Stomach (tissue), 8 donors: ENCODE measurements at regions not wholly inside any gene's neighbourhood (a gene's known extent, or its start where the extent isn't known, plus 50 kb on each side); places are given as distances from the start of the nearest gene placed in this dataset.
A peak's percentile ranks its signal among the peaks of the same experiment; 100 is the strongest.

Source experiments
- DNase-seq, 2 donors: peaks; one replicate each; pipeline versions ENCODE4 v3.0.0 to v3.0.0-alpha.2; 2013 to 2019
- H3K27ac ChIP-seq, 5 donors: fragments of 200-600 bp in 4 of 5; sonication (generic) in 4 of 5; one replicate each; pipeline ENCODE4 v1.5.1; 2013 to 2019; ENCODE audit warnings: mild to moderate bottlenecking in 1 of 5, moderate library complexity in 1 of 5
- H3K27me3 ChIP-seq, 3 donors: fragments of 200-600 bp; sonication (generic); one replicate each; pipeline ENCODE4 v1.5.1; 2017 to 2019; ENCODE audit warnings: mixed run types in 1 of 3
- H3K36me3 ChIP-seq, 4 donors: fragments of 200-600 bp; sonication (generic); 1 replicate in 3 of 4; 2 replicates in 1 of 4; pipeline ENCODE4 v1.5.1; 2016 to 2019
- H3K4me1 ChIP-seq, 4 donors: fragments of 200-600 bp; sonication (generic); one replicate each; pipeline ENCODE4 v1.5.1; 2016 to 2019
- H3K4me3 ChIP-seq, 4 donors: fragments of 200-600 bp; sonication (generic) in 3 of 4; one replicate each; pipeline ENCODE4 v1.5.1; 2016 to 2019; ENCODE audit warnings: mild to moderate bottlenecking in 1 of 4
- H3K9me3 ChIP-seq, 4 donors: fragments of 200-600 bp; sonication (generic); one replicate each; pipeline ENCODE4 v1.5.1; 2016 to 2019
- CTCF ChIP-seq, 7 experiments: fragments of 450-650 bp in 4 of 7; fragments of 200-600 bp in 3 of 7; sonication (generic) in 3 of 7; IDR thresholded peaks; one replicate each; pipeline ENCODE4 v1.5.1; 2016 to 2019; ENCODE audit warnings: antibody characterized with exemption in 7 of 7, control low read depth in 2 of 7, mild to moderate bottlenecking in 1 of 7
- EP300 ChIP-seq: sonication (generic); formaldehyde crosslinking; IDR thresholded peaks from one replicate; pipeline ENCODE4 v1.6.1; 2017; ENCODE audit warnings: antibody characterized with exemption
- POLR2A ChIP-seq, 4 donors: fragments of 450-650 bp; IDR thresholded peaks; one replicate each; pipeline ENCODE4 v1.6.1; 2016; ENCODE audit warnings: antibody characterized with exemption in 4 of 4, control low read depth in 2 of 4, mild to moderate bottlenecking in 1 of 4, moderate library complexity in 1 of 4
- POLR2AphosphoS5 ChIP-seq, 3 donors: sonication (generic); formaldehyde crosslinking; IDR thresholded peaks; one replicate each; pipeline ENCODE4 v1.6.1; 2016; ENCODE audit warnings: antibody characterized with exemption in 3 of 3
- WGBS, 5 donors: extraction: QIAGEN DNeasy Blood & Tissue Kit in 3 of 5; methylation state at CpG; one replicate each; pipeline versions ENCODE4 v1.1.5 to v1.1.7; 2013 to 2018; 5-methylcytosine and 5-hydroxymethylcytosine counted together
- intact Hi-C: fragments of 100-400 bp; cut with DNase I; formaldehyde crosslinking; loops from one replicate; pipeline ENCODE4 v1.15.1; 2023; ENCODE audit warnings: low total_unique reads
- donor health status: healthy with polysubstance abuse.
- donor health status: Bipolar disorder and iron deficiency.
- donor health status: healthy.

GRCh38 chrX:111005166-111005565 is 90.8 kb upstream of the PAK3 start:
- intact Hi-C loops: no loop called here
- H3K27me3 ChIP-seq: peaks cover 0 to 4% (median 0%) of the 10 kb centered on the region in 3 donors
- H3K9me3 ChIP-seq: no peaks in the 10 kb centered on the region
- no peak for DNase-seq
- 66 to 90% (median 73%) methylated on average over 4 of the region's 4 CpGs for WGBS, 5 donors
- H3K4me3 ChIP-seq: no peak overlapping the region
- no peaks in the 10 kb centered on the region for H3K4me1 ChIP-seq
- TF ChIP-seq CTCF (IDR thresholded peaks at IDR 0.05): no peak
- TF ChIP-seq EP300: no peak
- TF ChIP-seq POLR2A (IDR thresholded peaks at IDR 0.05): no peak
- no peak for TF ChIP-seq POLR2AphosphoS5 (IDR thresholded peaks at IDR 0.05)
- H3K27ac ChIP-seq: no peak overlapping the region
- H3K36me3 ChIP-seq: no peaks in the 10 kb centered on the region

GRCh38 chrX:111003118-111003517 is 92.9 kb upstream of the PAK3 start:
- TF ChIP-seq CTCF (IDR thresholded peaks at IDR 0.05) (no peak), EP300 (no peak), POLR2A (IDR thresholded peaks at IDR 0.05) (no peak), POLR2AphosphoS5 (IDR thresholded peaks at IDR 0.05) (no peak)
- H3K36me3 ChIP-seq: no peaks in the 10 kb centered on the region
- H3K27ac ChIP-seq: no peak overlapping the region
- intact Hi-C loops: no loop called here
- H3K9me3 ChIP-seq: no peaks in the 10 kb centered on the region
- 66 to 80% (median 73%) methylated on average over 3 to 4 of the region's 4 CpGs for WGBS, 5 donors
- H3K4me1 ChIP-seq: no peaks in the 10 kb centered on the region
- no peak for DNase-seq
- H3K4me3 ChIP-seq: no peak overlapping the region
- H3K27me3 ChIP-seq: peaks cover 0 to 4% (median 0%) of the 10 kb centered on the region in 3 donors

GRCh38 chrX:110992611-110993010 is 103.4 kb upstream of the PAK3 start:
- Histone ChIP-seq H3K36me3 (no peaks in the 10 kb centered on the region), H3K4me1 (no peaks in the 10 kb centered on the region), H3K27me3 (peaks cover 0 to 3% (median 0%) of the 10 kb centered on the region in 3 donors), H3K9me3 (no peaks in the 10 kb centered on the region), H3K27ac (no peak overlapping the region), H3K4me3 (no peak overlapping the region)
- intact Hi-C loops: loop anchor here (10.0 kb wide), 1 partner anchor 138 kb away; no protein-coding TSS in a partner anchor
- 6 to 15% (median 8%) methylated on average over 8 of the region's 8 CpGs for WGBS, 5 donors
- TF ChIP-seq EP300: no peak
- TF ChIP-seq CTCF (IDR thresholded peaks at IDR 0.05): peak in 4 of 7 experiments; percentile 14 to 35 (median 28)
- peak; percentile 31 to 51 for DNase-seq

- intact Hi-C loops: loop anchor here (10.0 kb wide), 1 partner anchor 135 kb away; no protein-coding TSS in a partner anchor
- Histone ChIP-seq H3K27ac (no peak overlapping the region), H3K9me3 (no peaks in the 10 kb centered on the region), H3K27me3 (peaks cover 0 to 5% (median 0%) of the 10 kb centered on the region in 3 donors), H3K4me3 (no peak overlapping the region), H3K4me1 (no peaks in the 10 kb centered on the region), H3K36me3 (no peaks in the 10 kb centered on the region)
- no peak for DNase-seq
- WGBS, 5 donors: 79 to 95% (median 86%) methylated on average over 6 of the region's 6 CpGs
- TF ChIP-seq CTCF (IDR thresholded peaks at IDR 0.05) (no peak), POLR2A (IDR thresholded peaks at IDR 0.05) (no peak), EP300 (no peak), POLR2AphosphoS5 (IDR thresholded peaks at IDR 0.05) (no peak)
Measured at GRCh38 chrX:110989869-110990268, 106.1 kb upstream of the PAK3 start.
